ENCODE measurements at regions not wholly inside any gene's neighbourhood (a gene's known extent, or its start where the extent isn't known, plus 50 kb on each side); places are given as distances from the start of the nearest gene placed in this dataset.
"Not testable (repeated sequence)": the region's sequence is repeated elsewhere in the genome, so short reads cannot be mapped to it uniquely, and the experiment has no call there.

DNA sequence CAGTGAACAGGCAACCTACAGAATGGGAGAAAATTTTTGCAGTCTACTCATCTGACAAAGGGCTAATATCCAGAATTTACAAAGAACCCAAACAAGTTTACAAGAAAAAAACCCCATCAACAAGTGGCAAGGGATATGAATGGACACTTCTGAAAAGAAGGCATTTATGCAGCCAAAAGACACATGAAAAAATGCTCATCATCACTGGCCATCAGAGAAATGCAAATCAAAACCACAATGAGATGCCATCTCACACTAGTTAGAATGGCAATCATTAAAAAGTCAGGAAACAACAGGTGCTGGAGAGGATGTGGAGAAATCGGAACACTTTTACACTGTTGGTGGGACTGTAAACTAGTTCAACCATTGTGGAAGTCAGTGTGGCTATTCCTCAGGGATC lies 80.3 kb downstream of the ZNF474 start:
- not testable (repeated sequence) for DNase-seq (ENCODE audit: low read depth); H3K4me3 ChIP-seq (ENCODE audit: low read depth, low read length)

DNA sequence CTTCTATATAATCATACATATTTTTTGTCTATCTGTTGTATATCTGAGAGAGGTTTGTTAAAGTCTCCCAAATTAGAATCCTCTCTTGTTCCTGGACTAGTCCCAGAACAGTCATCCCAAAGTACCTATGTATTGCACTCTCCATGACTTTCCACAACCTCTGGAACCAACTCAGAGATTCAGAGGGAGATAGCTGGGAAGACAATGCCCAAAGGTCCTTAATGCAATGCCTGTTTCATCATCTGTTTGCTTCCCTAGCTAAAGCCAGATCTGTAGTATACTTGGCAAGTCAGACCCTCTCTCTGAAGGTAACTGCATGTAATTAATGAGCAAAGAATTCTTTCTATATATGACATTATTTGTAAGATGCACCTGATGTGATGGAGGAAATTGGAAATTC lies 89.4 kb downstream of the ZNF474 start:
- H3K4me3 ChIP-seq (ENCODE audit: low read depth, low read length), result no peak overlapping the region
- no peak for DNase-seq (ENCODE audit: low read depth)
- TF ChIP-seq, protein P1, sequence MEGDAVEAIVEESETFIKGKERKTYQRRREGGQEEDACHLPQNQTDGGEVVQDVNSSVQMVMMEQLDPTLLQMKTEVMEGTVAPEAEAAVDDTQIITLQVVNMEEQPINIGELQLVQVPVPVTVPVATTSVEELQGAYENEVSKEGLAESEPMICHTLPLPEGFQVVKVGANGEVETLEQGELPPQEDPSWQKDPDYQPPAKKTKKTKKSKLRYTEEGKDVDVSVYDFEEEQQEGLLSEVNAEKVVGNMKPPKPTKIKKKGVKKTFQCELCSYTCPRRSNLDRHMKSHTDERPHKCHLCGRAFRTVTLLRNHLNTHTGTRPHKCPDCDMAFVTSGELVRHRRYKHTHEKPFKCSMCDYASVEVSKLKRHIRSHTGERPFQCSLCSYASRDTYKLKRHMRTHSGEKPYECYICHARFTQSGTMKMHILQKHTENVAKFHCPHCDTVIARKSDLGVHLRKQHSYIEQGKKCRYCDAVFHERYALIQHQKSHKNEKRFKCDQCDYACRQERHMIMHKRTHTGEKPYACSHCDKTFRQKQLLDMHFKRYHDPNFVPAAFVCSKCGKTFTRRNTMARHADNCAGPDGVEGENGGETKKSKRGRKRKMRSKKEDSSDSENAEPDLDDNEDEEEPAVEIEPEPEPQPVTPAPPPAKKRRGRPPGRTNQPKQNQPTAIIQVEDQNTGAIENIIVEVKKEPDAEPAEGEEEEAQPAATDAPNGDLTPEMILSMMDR (conservative IDR thresholded peaks at IDR 0.05; ENCODE audit: low read depth, low read length), result no peak

DNA sequence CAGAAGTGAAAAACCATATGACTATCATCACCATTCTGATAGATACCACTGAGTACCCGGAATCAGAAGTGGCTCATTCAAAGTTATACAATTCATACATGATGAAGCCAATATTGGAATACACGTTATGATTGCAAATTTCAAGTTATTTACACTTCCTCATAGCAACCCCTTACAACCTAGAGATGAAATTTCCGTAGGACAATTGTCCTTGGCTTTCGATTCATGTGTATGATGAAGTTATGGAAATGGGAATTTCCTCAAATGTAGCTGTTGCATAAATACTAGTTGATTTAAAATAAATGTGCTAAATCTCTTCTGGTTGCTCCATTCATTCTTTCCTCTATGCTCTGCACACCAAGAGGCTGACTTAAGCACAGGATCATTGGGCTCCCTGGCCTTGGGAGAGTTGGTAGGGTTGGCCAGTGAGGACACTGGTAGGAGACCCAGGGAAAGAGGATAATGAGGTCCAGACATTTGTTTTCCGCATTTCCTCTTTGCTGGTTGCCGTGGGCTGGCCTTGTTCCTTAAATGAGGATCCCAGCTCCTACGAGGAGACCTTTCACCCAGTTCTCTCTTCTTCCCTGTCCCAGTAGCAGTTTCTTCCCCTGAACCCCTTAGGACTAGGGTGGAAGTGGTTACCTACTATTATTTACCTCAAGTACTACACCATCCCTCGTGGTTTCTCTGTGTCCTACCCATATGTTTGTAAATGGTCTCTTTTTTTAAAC lies 90.3 kb downstream of the ZNF474 start:
- TF ChIP-seq, protein P1 (conservative IDR thresholded peaks at IDR 0.05; ENCODE audit: low read depth, low read length), result no peak
- no peak for DNase-seq (ENCODE audit: low read depth)
- no peak overlapping the region for H3K4me3 ChIP-seq (ENCODE audit: low read depth, low read length)

DNA sequence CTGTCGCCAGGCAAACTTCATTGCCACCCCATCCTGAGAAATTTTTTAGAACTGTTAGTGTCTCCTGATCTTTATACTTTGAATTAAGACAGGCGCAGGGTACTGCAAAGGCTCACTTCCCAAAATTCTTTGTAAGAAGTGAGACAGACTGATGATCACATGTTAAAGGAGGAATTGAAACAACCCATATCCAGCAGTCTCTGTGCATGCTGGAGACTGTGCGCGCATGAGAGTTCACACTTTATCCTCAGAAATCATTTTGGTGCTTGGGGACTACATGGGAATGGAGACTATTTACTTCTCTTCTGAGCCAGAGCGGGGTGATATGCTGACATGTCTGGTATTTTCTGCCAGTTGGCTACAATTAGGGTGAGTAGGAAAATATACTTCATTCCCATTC lies 91.2 kb downstream of the ZNF474 start:
- no peak overlapping the region for H3K4me3 ChIP-seq (ENCODE audit: low read depth, low read length)
- DNase-seq (ENCODE audit: low read depth), result no peak
- TF ChIP-seq, protein P1 (conservative IDR thresholded peaks at IDR 0.05; ENCODE audit: low read depth, low read length), result no peak

DNA sequence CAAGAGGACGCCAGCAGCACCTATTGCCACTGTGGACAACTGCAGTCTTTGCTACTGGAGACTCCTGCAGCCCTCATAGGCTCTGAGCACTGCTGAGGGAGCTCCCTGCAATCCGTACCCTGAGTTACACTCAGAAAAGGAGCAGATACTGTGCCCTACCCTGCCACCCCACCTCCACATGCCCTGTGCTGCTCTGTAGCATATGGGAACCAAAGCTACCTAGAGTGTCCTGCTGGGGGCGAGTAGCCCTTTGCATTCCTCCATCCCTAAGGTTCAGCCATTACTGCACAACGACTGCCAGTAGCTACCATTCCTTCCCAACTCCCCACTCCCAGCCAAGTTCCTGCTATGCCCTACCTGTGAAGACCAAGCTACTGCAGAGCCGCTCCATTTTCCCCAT lies 90.2 kb upstream of the SNCAIP start:
- DNase-seq (ENCODE audit: low read depth), result no peak
- TF ChIP-seq, protein P1 (conservative IDR thresholded peaks at IDR 0.05; ENCODE audit: low read depth, low read length), result no peak
- H3K4me3 ChIP-seq (ENCODE audit: low read depth, low read length), result no peak overlapping the region

DNA sequence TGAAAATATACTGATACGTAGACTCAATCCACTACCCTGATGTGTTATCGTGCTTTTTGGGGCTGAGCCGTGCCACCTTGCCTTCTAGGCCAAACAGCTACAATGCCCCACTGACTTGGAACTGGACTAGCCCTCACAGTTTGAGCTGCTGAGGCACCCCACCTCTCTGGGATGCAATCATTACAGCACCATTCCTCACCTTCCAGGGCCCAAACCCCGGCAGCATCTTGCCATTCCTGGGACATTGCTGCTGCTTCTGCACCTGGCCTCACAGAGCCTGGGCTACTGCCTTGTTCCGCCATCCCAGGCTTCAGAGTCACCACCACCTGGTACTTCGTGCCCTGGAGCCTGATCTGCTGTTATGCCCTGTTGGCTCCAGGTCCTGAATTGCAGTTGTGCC lies 89.5 kb upstream of the SNCAIP start:
- DNase-seq (ENCODE audit: low read depth), result no peak
- H3K4me3 ChIP-seq (ENCODE audit: low read depth, low read length), result no peak overlapping the region
- TF ChIP-seq, protein P1 (conservative IDR thresholded peaks at IDR 0.05; ENCODE audit: low read depth, low read length), result no peak

DNA sequence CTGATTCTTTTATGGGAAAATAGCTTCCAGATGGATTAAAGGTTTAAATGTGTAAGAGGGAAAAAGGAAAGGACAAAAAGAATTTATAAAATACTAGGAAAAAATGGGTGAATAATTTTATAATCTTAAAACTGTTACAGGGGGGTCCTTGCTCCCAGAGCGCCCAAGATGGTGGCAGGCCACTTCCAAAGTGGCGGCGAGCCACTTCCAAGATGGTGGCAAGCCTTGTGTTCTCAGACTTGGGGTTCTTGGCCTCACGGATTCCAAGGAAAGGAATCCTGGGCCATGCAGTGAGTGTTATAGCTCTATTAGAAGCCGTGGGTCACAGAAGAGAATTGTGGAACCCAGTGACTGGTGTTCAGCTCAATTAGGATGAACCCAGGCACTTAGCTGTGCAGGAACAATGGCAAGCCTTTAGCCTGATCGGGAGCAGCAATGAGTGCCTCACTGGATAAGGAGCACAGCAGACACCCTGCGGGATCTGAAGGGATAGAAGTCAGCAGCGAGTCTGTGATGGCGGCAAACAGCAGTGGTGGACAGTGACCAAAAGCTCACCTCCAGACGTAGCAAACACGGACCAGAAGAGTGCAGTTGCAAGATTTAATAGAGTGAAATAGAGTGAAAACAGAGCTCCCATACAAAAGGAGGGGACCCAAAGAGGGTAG lies 83.2 kb upstream of the SNCAIP start:
- H3K4me3 ChIP-seq (ENCODE audit: low read depth, low read length), result no peak overlapping the region

More for the DNA sequence above, 83.2 kb upstream of the SNCAIP start:
- TF ChIP-seq, protein P1 (conservative IDR thresholded peaks at IDR 0.05; ENCODE audit: low read depth, low read length), result no peak
- DNase-seq (ENCODE audit: low read depth), result no peak

Data from choroid plexus epithelial cell (primary cell).